Left ventricle myocardium inferior (tissue), 1 donor: ENCODE measurements at regions not wholly inside any gene's neighbourhood (a gene's known extent, or its start where the extent isn't known, plus 50 kb on each side); places are given as distances from the start of the nearest gene placed in this dataset.

ENCODE experiments used
- DNase-seq: peaks from one replicate; pipeline ENCODE4 v3.0.0-alpha.2; 2020
- H3K27ac ChIP-seq: fragments of 200-600 bp; replicated peaks from 2 replicates; pipeline ENCODE4 v1.8.0; 2021
- H3K27me3 ChIP-seq: fragments of 200-600 bp; 2 replicates; pipeline ENCODE4 v1.8.0; 2021; ENCODE audit warnings: low read depth
- H3K36me3 ChIP-seq: fragments of 200-600 bp; 2 replicates; pipeline ENCODE4 v1.8.0; 2021
- H3K4me1 ChIP-seq: fragments of 200-600 bp; 2 replicates; pipeline ENCODE4 v1.8.0; 2021
- H3K4me3 ChIP-seq: fragments of 200-600 bp; 2 replicates; pipeline ENCODE4 v1.8.0; 2021; ENCODE audit warnings: mild to moderate bottlenecking, moderate library complexity
- H3K9me3 ChIP-seq: fragments of 200-600 bp; replicated peaks from 2 replicates; pipeline ENCODE4 v1.8.0; 2021
- intact Hi-C: fragments of 100-400 bp; cut with micrococcal nuclease; formaldehyde crosslinking; loops from one replicate; pipeline ENCODE4 v1.11.0; 2022
- TF ChIP-seq, protein P1 (sequence below): fragments of 200-600 bp; IDR thresholded peaks from 2 replicates; pipeline ENCODE4 v1.8.0; 2021; ENCODE audit warnings: antibody characterized with exemption, mild to moderate bottlenecking, borderline replicate concordance
- donor health status: DM: no; HTN: yes; CAD: no; lungs with severe emphysema.

DNA sequence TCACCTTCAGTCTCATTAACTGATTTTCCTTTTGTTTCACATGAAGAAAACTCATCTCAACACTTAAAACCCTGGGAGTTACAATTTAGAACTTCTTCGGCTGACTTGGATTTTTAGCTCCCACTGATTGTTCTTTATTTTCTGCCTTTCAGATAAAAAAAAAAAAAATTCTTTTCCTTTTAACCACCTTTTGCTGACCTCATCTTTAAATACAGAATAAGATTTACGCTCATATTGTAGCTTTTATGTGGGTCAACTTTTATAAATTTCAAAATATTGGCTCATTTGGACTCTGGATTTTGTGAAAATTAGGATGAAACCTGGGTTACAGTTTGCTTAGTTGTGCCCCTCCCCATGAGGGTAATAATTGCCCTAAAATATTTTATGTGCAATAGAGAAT is 659.3 kb downstream of the ZNF674 start:
- H3K27ac ChIP-seq = no peak overlapping the region
- TF ChIP-seq, protein P1, sequence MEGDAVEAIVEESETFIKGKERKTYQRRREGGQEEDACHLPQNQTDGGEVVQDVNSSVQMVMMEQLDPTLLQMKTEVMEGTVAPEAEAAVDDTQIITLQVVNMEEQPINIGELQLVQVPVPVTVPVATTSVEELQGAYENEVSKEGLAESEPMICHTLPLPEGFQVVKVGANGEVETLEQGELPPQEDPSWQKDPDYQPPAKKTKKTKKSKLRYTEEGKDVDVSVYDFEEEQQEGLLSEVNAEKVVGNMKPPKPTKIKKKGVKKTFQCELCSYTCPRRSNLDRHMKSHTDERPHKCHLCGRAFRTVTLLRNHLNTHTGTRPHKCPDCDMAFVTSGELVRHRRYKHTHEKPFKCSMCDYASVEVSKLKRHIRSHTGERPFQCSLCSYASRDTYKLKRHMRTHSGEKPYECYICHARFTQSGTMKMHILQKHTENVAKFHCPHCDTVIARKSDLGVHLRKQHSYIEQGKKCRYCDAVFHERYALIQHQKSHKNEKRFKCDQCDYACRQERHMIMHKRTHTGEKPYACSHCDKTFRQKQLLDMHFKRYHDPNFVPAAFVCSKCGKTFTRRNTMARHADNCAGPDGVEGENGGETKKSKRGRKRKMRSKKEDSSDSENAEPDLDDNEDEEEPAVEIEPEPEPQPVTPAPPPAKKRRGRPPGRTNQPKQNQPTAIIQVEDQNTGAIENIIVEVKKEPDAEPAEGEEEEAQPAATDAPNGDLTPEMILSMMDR = no peak
- H3K4me3 ChIP-seq = no peak overlapping the region

DNA sequence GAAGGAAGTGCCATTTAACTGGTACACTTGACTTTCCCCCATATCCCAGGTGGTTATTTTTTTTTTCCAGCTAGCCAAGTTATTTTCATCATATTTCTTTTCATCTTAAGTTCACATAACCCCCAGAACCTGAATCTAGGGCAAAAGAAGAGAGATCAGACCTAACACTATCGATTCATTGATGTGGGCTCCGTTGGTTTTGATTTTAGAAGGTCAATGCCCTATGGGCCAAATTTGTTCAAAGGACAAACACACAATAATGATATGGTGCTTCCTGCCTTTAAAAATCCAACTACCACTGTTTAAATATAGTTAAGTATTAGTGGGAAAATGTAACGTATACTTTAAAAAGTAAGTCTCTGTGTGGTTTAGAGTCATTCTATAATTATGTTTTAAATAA is 665.7 kb downstream of the ZNF674 start:
- no peak overlapping the region for H3K27ac ChIP-seq
- TF ChIP-seq, protein P1 = no peak
- H3K36me3 ChIP-seq = no peaks in the 10 kb centered on the region
- H3K9me3 ChIP-seq = no peaks in the 10 kb centered on the region
- no peak overlapping the region for H3K4me3 ChIP-seq
- no peaks in the 10 kb centered on the region for H3K27me3 ChIP-seq
- H3K4me1 ChIP-seq = no peaks in the 10 kb centered on the region
- intact Hi-C loops = no loop called here
- no peak for DNase-seq

More for the DNA sequence above, 659.3 kb downstream of the ZNF674 start:
- no peaks in the 10 kb centered on the region for H3K27me3 ChIP-seq
- no peaks in the 10 kb centered on the region for H3K9me3 ChIP-seq
- intact Hi-C loops = no loop called here
- no peak for DNase-seq
- no peaks in the 10 kb centered on the region for H3K4me1 ChIP-seq
- H3K36me3 ChIP-seq = no peaks in the 10 kb centered on the region

DNA sequence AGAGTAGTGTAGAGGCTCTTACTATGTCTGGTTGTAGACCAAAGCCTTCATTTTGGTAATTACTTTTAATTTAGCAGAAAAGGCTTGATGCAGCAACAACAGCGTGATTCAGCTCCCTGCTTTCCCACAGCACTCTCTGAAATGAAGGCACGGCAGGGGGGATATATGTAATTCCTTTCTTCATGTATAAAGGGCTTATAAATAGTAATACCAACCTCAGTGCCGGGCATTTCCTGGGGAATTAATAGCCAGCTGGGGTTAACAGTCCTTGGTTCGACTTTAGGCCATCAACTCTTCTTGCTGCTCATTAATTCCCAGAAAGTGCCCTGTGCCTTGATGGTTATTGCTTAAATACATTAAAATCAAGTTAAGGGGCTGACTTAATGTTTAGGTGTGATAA is 669.0 kb downstream of the ZNF674 start:
- no peak overlapping the region for H3K4me3 ChIP-seq
- intact Hi-C loops = no loop called here
- no peaks in the 10 kb centered on the region for H3K27me3 ChIP-seq
- H3K27ac ChIP-seq = no peak overlapping the region
- TF ChIP-seq, protein P1 = no peak
- H3K4me1 ChIP-seq = no peaks in the 10 kb centered on the region
- no peaks in the 10 kb centered on the region for H3K36me3 ChIP-seq
- H3K9me3 ChIP-seq = no peaks in the 10 kb centered on the region
- no peak for DNase-seq

DNA sequence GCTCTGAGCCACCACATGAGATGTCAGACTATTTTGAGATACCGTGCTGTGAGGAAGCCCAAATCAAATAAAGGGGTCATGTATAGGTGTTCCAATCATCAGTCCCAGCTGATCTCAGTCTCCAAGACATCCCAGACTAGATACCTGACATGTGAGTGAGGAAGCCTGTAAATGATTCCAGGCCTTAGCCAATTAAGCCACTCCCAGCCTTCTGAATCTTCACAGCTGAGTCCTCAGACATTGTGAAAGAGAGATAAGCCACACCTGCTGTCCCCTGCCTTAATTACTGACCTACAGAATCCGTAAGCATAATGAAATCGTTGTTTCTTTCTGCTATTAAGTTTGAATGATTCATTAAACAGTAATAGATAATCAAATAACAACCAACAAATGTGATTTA is 671.4 kb downstream of the ZNF674 start:
- TF ChIP-seq, protein P1 = no peak
- Histone ChIP-seq H3K4me3 (no peak overlapping the region), H3K9me3 (no peaks in the 10 kb centered on the region), H3K36me3 (no peaks in the 10 kb centered on the region), H3K27me3 (no peaks in the 10 kb centered on the region), H3K4me1 (no peaks in the 10 kb centered on the region), H3K27ac (no peak overlapping the region)
- DNase-seq = no peak
- intact Hi-C loops = no loop called here

DNA sequence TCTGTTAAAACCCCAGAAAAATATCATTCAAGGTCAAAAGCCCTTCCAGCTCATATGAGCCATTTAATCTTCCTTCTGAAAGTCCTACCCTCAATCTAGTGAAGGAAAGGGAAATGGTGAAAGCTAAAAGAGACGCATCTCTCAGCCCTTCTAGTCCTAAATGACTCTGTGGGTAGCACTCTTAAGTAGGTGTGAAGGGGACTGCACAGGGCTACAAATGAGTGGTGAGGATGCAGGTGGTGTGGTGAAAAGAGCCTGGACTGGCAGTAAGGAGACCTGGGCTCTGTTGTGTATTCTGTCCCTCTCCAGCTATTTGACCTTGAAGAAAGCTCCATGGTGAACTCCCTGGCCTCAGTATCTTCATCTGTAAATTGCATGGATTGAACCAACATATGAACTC is 671.8 kb upstream of the DIPK2B start:
- Histone ChIP-seq H3K27me3 (no peaks in the 10 kb centered on the region), H3K4me3 (no peak overlapping the region), H3K4me1 (no peaks in the 10 kb centered on the region), H3K36me3 (no peaks in the 10 kb centered on the region), H3K9me3 (no peaks in the 10 kb centered on the region), H3K27ac (no peak overlapping the region)
- intact Hi-C loops = no loop called here
- DNase-seq = no peak
- TF ChIP-seq, protein P1 = no peak

DNA sequence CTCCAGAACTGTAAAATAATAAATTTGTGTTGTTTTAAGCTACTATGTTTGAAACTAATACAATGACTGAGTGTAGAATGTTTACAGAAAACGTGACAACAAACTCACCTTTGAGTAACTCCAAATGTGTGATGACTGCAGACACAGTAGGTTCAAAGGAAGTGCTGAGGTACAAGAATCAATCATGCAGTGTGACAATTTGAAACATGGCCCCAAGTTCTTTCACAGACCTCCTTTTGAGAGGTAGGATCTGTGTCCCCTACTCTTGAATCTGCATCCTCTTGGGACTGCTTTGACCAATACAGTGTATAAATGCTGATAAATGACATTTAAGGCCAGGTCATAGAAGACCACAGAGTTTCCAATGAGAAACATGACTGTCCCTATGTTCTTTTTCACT is 667.7 kb upstream of the DIPK2B start:
- Histone ChIP-seq H3K9me3 (no peaks in the 10 kb centered on the region), H3K27ac (no peak overlapping the region), H3K27me3 (no peaks in the 10 kb centered on the region), H3K36me3 (no peaks in the 10 kb centered on the region), H3K4me1 (no peaks in the 10 kb centered on the region), H3K4me3 (no peak overlapping the region)
- intact Hi-C loops = no loop called here
- DNase-seq = no peak
- TF ChIP-seq, protein P1 = no peak
